ENCODE measurements at regions not wholly inside any gene's neighbourhood (a gene's known extent, or its start where the extent isn't known, plus 50 kb on each side); places are given as distances from the start of the nearest gene placed in this dataset.

DNA sequence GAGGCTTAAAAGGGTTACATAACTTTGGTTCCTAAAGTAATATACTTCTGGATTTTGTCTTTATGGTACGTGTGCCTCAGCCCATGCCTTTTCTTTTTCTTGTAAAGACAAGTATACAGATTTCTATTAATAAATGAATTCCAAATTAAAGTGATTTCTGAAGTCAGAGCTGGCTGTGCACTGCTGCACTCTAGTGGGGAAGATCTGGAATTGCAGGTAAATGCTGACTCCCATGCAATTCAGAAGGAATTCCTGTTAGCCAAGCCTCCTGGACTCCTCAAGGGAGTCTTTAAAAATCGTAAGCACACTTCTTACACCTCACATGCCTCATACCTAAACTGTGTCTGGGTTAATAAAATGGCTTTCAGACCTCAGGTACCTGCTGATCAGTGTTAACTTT is 118.4 kb upstream of the SLC7A1 start:
- H3K27me3 Mint-ChIP-seq: peaks cover 26% of the 10 kb centered on the region
- ChIA-PET POLR2A (no interaction called here), CTCF (interaction anchor here (0.6 to 2.4 kb wide), 9 partner anchors 118 to 1559 kb away, joined by 3 to 10 read pairs (median 3); partner anchors contain the start of gene SLC7A1)
- H3K36me3 Mint-ChIP-seq (ENCODE audit: low read depth): no peaks in the 10 kb centered on the region
- peaks cover 9% of the 10 kb centered on the region for H3K4me1 Mint-ChIP-seq
- H3K27ac Mint-ChIP-seq: no peak overlapping the region
- peaks cover 2% of the 10 kb centered on the region for H3K9me3 Mint-ChIP-seq
- H3K4me3 Mint-ChIP-seq: no peak overlapping the region
- DNase-seq: no peak

- Mint-ChIP-seq H3K4me3 (no peak overlapping the region), H3K27me3 (peaks cover 23% of the 10 kb centered on the region), H3K27ac (no peak overlapping the region), H3K4me1 (peaks cover 6% of the 10 kb centered on the region), H3K9me3 (peaks cover 2% of the 10 kb centered on the region), H3K36me3 (ENCODE audit: low read depth) (no peaks in the 10 kb centered on the region)
- DNase-seq: no peak
- POLR2A ChIA-PET: no interaction called here
- CTCF ChIA-PET: interaction anchor here (0.6 to 1.3 kb wide), 3 partner anchors 28 to 238 kb away, joined by 4 to 6 read pairs (median 4); no protein-coding TSS in a partner anchor
These were observed 116.3 kb upstream of the SLC7A1 start for GRCh38 chr13:29711776-29712175.

GRCh38 chr13:29710511-29710910 is 115.0 kb upstream of the SLC7A1 start:
- Mint-ChIP-seq H3K9me3 (peaks cover 2% of the 10 kb centered on the region), H3K4me3 (no peak overlapping the region), H3K36me3 (ENCODE audit: low read depth) (no peaks in the 10 kb centered on the region), H3K27ac (no peak overlapping the region), H3K27me3 (peaks cover 23% of the 10 kb centered on the region), H3K4me1 (no peaks in the 10 kb centered on the region)
- ChIA-PET CTCF (interaction anchor here (1.2 to 1.3 kb wide), 2 partner anchors 202 to 237 kb away, joined by 4 to 6 read pairs; no protein-coding TSS in a partner anchor), POLR2A (no interaction called here)
- DNase-seq: no peak

DNA sequence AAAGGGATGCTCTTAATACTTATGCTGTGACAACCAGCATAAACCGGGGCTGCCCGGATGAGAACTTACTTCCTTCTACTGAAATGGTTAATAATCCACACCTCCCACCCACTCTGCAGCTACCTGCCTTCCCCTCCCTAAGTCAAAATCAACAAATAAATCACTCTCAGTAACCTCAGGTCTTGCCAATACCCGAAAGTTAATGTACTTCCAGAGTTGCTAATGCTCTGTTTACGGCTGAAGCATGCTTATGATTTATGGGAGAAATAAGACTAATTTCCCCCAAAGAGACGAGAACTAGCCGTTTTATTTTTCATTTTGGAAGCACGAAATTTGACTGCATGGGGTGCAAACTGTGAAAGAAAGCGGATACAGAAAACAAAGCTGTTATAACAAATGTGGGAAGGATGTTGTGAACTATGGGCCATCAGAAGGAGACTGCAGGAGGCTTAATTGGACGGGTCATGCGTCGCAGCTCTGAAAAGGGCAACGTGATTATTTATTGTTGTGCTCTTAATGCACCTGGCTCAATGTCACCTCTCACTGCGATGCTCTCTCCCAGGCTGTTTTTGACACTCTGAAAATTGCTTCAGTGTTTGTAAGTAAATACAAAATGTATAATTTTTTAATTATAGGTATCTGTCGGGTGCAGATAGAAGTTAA is 114.0 kb upstream of the SLC7A1 start:
- Mint-ChIP-seq H3K4me3 (no peak overlapping the region), H3K27me3 (peaks cover 23% of the 10 kb centered on the region), H3K36me3 (ENCODE audit: low read depth) (no peaks in the 10 kb centered on the region), H3K4me1 (no peaks in the 10 kb centered on the region), H3K27ac (no peak overlapping the region), H3K9me3 (no peaks in the 10 kb centered on the region)
- POLR2A ChIA-PET: no interaction called here
- no peak for DNase-seq
- CTCF ChIA-PET: interaction anchor here (1.4 to 6.1 kb wide), 2 partner anchors 71 to 201 kb away, joined by 3 to 57 read pairs; no protein-coding TSS in a partner anchor

- Mint-ChIP-seq H3K4me1 (no peaks in the 10 kb centered on the region), H3K4me3 (no peak overlapping the region), H3K27ac (no peak overlapping the region), H3K36me3 (ENCODE audit: low read depth) (no peaks in the 10 kb centered on the region), H3K27me3 (peaks cover 31% of the 10 kb centered on the region), H3K9me3 (no peaks in the 10 kb centered on the region)
- CTCF ChIA-PET: interaction anchor here (0.6 to 6.1 kb wide), 7 partner anchors 8 to 424 kb away, joined by 3 to 57 read pairs (median 3); no protein-coding TSS in a partner anchor
- POLR2A ChIA-PET: interaction anchor here (1.1 kb wide), 1 partner anchor 200 kb away, joined by 4 read pairs; no protein-coding TSS in a partner anchor
- peak; percentile 43 for DNase-seq
These were observed 112.5 kb upstream of the SLC7A1 start for GRCh38 chr13:29707876-29708543.

GRCh38 chr13:29706923-29707322 is 111.4 kb upstream of the SLC7A1 start:
- peaks cover 34% of the 10 kb centered on the region for H3K27me3 Mint-ChIP-seq
- ChIA-PET CTCF (interaction anchor here (1.5 to 6.1 kb wide), 4 partner anchors 11 to 234 kb away, joined by 4 to 57 read pairs (median 13); no protein-coding TSS in a partner anchor), POLR2A (no interaction called here)
- DNase-seq: no peak
- H3K4me3 Mint-ChIP-seq: no peak overlapping the region
- H3K4me1 Mint-ChIP-seq: no peaks in the 10 kb centered on the region
- no peaks in the 10 kb centered on the region for H3K36me3 Mint-ChIP-seq (ENCODE audit: low read depth)
- H3K9me3 Mint-ChIP-seq: no peaks in the 10 kb centered on the region
- H3K27ac Mint-ChIP-seq: no peak overlapping the region

GRCh38 chr13:29704648-29705047 is 109.2 kb upstream of the SLC7A1 start:
- POLR2A ChIA-PET: no interaction called here
- no peak for DNase-seq
- Mint-ChIP-seq H3K4me3 (no peak overlapping the region), H3K4me1 (no peaks in the 10 kb centered on the region), H3K36me3 (ENCODE audit: low read depth) (no peaks in the 10 kb centered on the region), H3K27ac (no peak overlapping the region), H3K9me3 (no peaks in the 10 kb centered on the region), H3K27me3 (peaks cover 32% of the 10 kb centered on the region)
- CTCF ChIA-PET: interaction anchor here (1.8 to 6.1 kb wide), 2 partner anchors 108 to 196 kb away, joined by 6 to 57 read pairs; partner anchors contain the start of gene SLC7A1

- no peak overlapping the region for H3K4me3 Mint-ChIP-seq
- no peaks in the 10 kb centered on the region for H3K4me1 Mint-ChIP-seq
- CTCF ChIA-PET: no interaction called here
- peaks cover 33% of the 10 kb centered on the region for H3K27me3 Mint-ChIP-seq
- POLR2A ChIA-PET: no interaction called here
- H3K27ac Mint-ChIP-seq: no peak overlapping the region
- no peaks in the 10 kb centered on the region for H3K9me3 Mint-ChIP-seq
- H3K36me3 Mint-ChIP-seq (ENCODE audit: low read depth): no peaks in the 10 kb centered on the region
- no peak for DNase-seq
These were observed 107.9 kb upstream of the SLC7A1 start for GRCh38 chr13:29703421-29703820.

DNA sequence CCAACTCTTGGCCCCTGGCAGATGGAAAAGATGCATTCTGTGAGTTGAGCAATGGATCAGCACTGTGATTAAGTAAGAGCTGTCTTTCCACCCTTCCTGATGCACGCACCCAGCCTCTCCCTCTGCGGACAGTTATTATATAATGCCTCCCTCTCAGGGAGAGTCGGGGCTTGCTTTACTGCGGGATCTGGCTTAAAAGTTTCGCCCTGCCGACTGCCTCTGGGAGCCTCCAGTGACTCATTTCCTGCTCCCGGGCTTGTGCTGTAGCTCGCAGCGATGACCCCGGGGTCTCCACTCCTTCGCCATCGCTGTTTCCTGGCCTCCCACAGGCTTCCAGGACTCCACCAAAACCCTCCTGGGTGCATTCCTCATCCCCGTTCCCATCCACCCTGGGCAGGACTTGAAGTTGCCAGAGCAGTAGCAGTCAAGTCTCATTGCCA is 107.4 kb upstream of the SLC7A1 start:
- DNase-seq: no peak
- ChIA-PET CTCF (interaction anchor here (1.4 kb wide), 1 partner anchor 195 kb away, joined by 4 read pairs; no protein-coding TSS in a partner anchor), POLR2A (no interaction called here)
- Mint-ChIP-seq H3K9me3 (no peaks in the 10 kb centered on the region), H3K27ac (no peak overlapping the region), H3K4me1 (no peaks in the 10 kb centered on the region), H3K27me3 (peaks cover 33% of the 10 kb centered on the region), H3K36me3 (ENCODE audit: low read depth) (no peaks in the 10 kb centered on the region), H3K4me3 (no peak overlapping the region)

DNA sequence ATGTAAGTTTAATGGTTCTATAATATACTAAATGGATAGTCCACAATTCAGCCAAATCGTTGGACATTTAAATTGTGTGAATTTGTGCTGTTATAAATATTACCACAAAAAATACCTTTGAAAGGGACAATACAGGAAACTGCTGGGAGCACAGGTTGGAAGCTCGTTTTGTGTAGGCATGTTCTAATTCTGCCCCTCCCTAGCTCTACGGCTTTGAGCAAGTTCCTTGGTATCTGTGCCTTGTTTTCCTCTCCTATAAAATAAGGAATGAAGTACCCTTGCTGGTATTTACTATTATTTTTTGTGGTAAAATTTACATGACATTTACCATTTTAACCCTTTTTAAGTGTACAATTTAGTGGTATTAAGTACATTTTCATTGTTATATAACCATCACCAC is 102.6 kb upstream of the SLC7A1 start:
- H3K27ac Mint-ChIP-seq: no peak overlapping the region
- H3K4me1 Mint-ChIP-seq: no peaks in the 10 kb centered on the region
- POLR2A ChIA-PET: no interaction called here
- no peak for DNase-seq
- H3K4me3 Mint-ChIP-seq: no peak overlapping the region
- no peaks in the 10 kb centered on the region for H3K9me3 Mint-ChIP-seq
- H3K36me3 Mint-ChIP-seq (ENCODE audit: low read depth): no peaks in the 10 kb centered on the region
- peaks cover 38% of the 10 kb centered on the region for H3K27me3 Mint-ChIP-seq
- CTCF ChIA-PET: no interaction called here

DNA sequence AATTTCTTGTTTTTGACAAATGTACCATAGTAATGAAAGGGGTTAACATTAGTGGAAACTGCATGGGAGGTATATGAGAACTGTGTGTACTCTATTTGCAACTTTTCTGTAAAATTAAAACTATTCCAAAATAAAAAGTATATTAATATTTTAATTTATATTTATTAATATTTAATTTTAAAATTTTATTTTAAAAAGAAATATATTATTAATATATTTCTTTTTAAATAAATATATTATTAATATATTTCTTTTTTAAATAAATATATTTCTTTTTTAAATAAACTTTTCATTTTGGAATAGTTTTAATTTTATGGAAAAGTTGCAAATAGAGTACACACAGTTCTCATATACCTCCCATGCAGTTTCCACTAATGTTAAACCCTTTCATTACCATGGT is 101.1 kb upstream of the SLC7A1 start:
- POLR2A ChIA-PET: interaction anchor here (1.3 kb wide), 1 partner anchor 418 kb away, joined by 3 read pairs; no protein-coding TSS in a partner anchor
- CTCF ChIA-PET: interaction anchor here (1.5 kb wide), 1 partner anchor 10 kb away, joined by 5 read pairs; no protein-coding TSS in a partner anchor
- H3K27ac Mint-ChIP-seq: no peak overlapping the region
- H3K27me3 Mint-ChIP-seq: peaks cover 35% of the 10 kb centered on the region
- H3K4me3 Mint-ChIP-seq: no peak overlapping the region
- no peak for DNase-seq
- no peaks in the 10 kb centered on the region for H3K4me1 Mint-ChIP-seq
- no peaks in the 10 kb centered on the region for H3K36me3 Mint-ChIP-seq (ENCODE audit: low read depth)
- H3K9me3 Mint-ChIP-seq: no peaks in the 10 kb centered on the region

- Mint-ChIP-seq H3K9me3 (no peaks in the 10 kb centered on the region), H3K4me1 (no peaks in the 10 kb centered on the region), H3K4me3 (no peak overlapping the region), H3K27me3 (peaks cover 24% of the 10 kb centered on the region), H3K36me3 (ENCODE audit: low read depth) (no peaks in the 10 kb centered on the region), H3K27ac (no peak overlapping the region)
- POLR2A ChIA-PET: no interaction called here
- CTCF ChIA-PET: no interaction called here
- no peak for DNase-seq
These were observed 97.9 kb upstream of the SLC7A1 start for GRCh38 chr13:29693275-29693945.

GRCh38 chr13:29689548-29689947 is 94.1 kb upstream of the SLC7A1 start:
- Mint-ChIP-seq H3K4me1 (no peaks in the 10 kb centered on the region), H3K9me3 (no peaks in the 10 kb centered on the region), H3K36me3 (ENCODE audit: low read depth) (no peaks in the 10 kb centered on the region), H3K4me3 (no peak overlapping the region), H3K27me3 (peaks cover 23% of the 10 kb centered on the region), H3K27ac (no peak overlapping the region)
- no peak for DNase-seq
- CTCF ChIA-PET: no interaction called here
- POLR2A ChIA-PET: no interaction called here
